GM23338 (cell line): ENCODE measurements at regions not wholly inside any gene's neighbourhood (a gene's known extent, or its start where the extent isn't known, plus 50 kb on each side); places are given as distances from the start of the nearest gene placed in this dataset.
A peak's percentile ranks its signal among the peaks of the same experiment; 100 is the strongest.

Source experiments
- ATAC-seq: fragments of 200-7000 bp; cut with Tn5 transposase; 3 replicates; pipeline ENCODE4 v1.9.1; 2020
- DNase-seq: peaks from one replicate; pipeline ENCODE4 v3.0.0-alpha.2; 2015; ENCODE audit warnings: low spot score
- H2AFZ ChIP-seq: fragments of 200-600 bp; sonication (generic); 2 replicates; pipeline ENCODE4 v1.8.0; 2016; ENCODE audit warnings: antibody characterized with exemption, mild to moderate bottlenecking, moderate library complexity
- H3F3A ChIP-seq: fragments of 200-600 bp; sonication (generic); replicated peaks from 2 replicates; pipeline ENCODE4 v1.8.0; 2017; ENCODE audit warnings: antibody characterized with exemption, mixed run types, low read depth
- H3K27ac ChIP-seq: fragments of 200-600 bp; sonication (generic); 2 replicates; pipeline ENCODE4 v1.6.1; 2016; ENCODE audit warnings: low read depth
- H3K27me3 ChIP-seq: fragments of 200-600 bp; sonication (generic); 2 replicates; pipeline ENCODE4 v1.8.0; 2016; ENCODE audit warnings: mild to moderate bottlenecking, mixed run types, moderate library complexity; ENCODE audit not compliant: insufficient read depth
- H3K36me3 ChIP-seq: fragments of 200-600 bp; sonication (generic); 2 replicates; pipeline ENCODE4 v1.8.0; 2016; ENCODE audit warnings: mild to moderate bottlenecking; ENCODE audit not compliant: insufficient read depth
- H3K4me1 ChIP-seq: fragments of 200-600 bp; sonication (generic); 2 replicates; pipeline ENCODE4 v1.8.0; 2016; ENCODE audit warnings: mild to moderate bottlenecking, moderate library complexity; ENCODE audit not compliant: insufficient read depth
- H3K4me2 ChIP-seq: fragments of 200-600 bp; sonication (generic); 2 replicates; pipeline ENCODE4 v1.7.1; 2017; ENCODE audit warnings: mixed run types
- H3K4me3 ChIP-seq: fragments of 200-600 bp; sonication (generic); 2 replicates; pipeline ENCODE4 v1.6.1; 2016; ENCODE audit warnings: mixed run types
- H3K79me2 ChIP-seq: fragments of 200-600 bp; sonication (generic); replicated peaks from 2 replicates; pipeline ENCODE4 v1.8.0; 2017; ENCODE audit warnings: mild to moderate bottlenecking; ENCODE audit not compliant: insufficient read depth
- H3K9me2 ChIP-seq: fragments of 200-600 bp; sonication (generic); 2 replicates; pipeline ENCODE4 v1.8.0; 2017; ENCODE audit not compliant: insufficient read depth
- H4K20me1 ChIP-seq: fragments of 200-600 bp; sonication (generic); replicated peaks from 2 replicates; pipeline ENCODE4 v1.8.0; 2017; ENCODE audit warnings: mild to moderate bottlenecking; ENCODE audit not compliant: insufficient read depth
- H3K27ac Mint-ChIP-seq: 2 replicates; pipeline ENCODE4 v1.8.0; 2020; ENCODE audit warnings: inconsistent platforms, mild to moderate bottlenecking, moderate library complexity, mixed read lengths
- H3K27me3 Mint-ChIP-seq: 3 replicates; pipeline ENCODE4 v1.8.0; 2022; ENCODE audit warnings: low read depth, mild to moderate bottlenecking, moderate library complexity, mixed read lengths, inconsistent platforms; ENCODE audit not compliant: insufficient read depth, poor library complexity
- H3K36me3 Mint-ChIP-seq: 3 replicates; pipeline ENCODE4 v1.8.0; 2021; ENCODE audit warnings: low read depth, mild to moderate bottlenecking, inconsistent platforms, moderate library complexity, mixed read lengths
- H3K4me1 Mint-ChIP-seq: 3 replicates; pipeline ENCODE4 v1.8.0; 2020; ENCODE audit warnings: mild to moderate bottlenecking, inconsistent platforms, mixed read lengths
- H3K4me3 Mint-ChIP-seq: 3 replicates; pipeline ENCODE4 v1.8.0; 2021; ENCODE audit warnings: moderate library complexity, mild to moderate bottlenecking, inconsistent platforms, mixed read lengths
- H3K9me3 Mint-ChIP-seq: 3 replicates; pipeline ENCODE4 v1.8.0; 2020; ENCODE audit warnings: moderate library complexity, mild to moderate bottlenecking, inconsistent platforms, mixed read lengths
- EZH2 ChIP-seq: fragments of 200-600 bp; sonication (generic); IDR thresholded peaks from one replicate; pipeline ENCODE4 v1.8.0; 2017; ENCODE audit warnings: antibody characterized with exemption, mild to moderate bottlenecking, low read depth; ENCODE audit not compliant: unreplicated experiment
- EZH2phosphoT487 ChIP-seq: fragments of 200-600 bp; sonication (generic); IDR thresholded peaks from one replicate; pipeline ENCODE4 v1.8.1; 2018; ENCODE audit warnings: antibody characterized with exemption; ENCODE audit not compliant: unreplicated experiment
- JUNB ChIP-seq: IDR thresholded peaks from one replicate; pipeline ENCODE4 v1.6.1; 2016; ENCODE audit warnings: antibody characterized with exemption; ENCODE audit not compliant: unreplicated experiment
- NANOG ChIP-seq: IDR thresholded peaks from 2 replicates; pipeline ENCODE4 v1.6.1; 2016; ENCODE audit warnings: antibody characterized with exemption, borderline replicate concordance
- POLR2AphosphoS5 ChIP-seq: IDR thresholded peaks from 2 replicates; pipeline ENCODE4 v1.6.1; 2016; ENCODE audit warnings: antibody characterized with exemption, low read depth
- TF ChIP-seq, protein P1 (sequence below): IDR thresholded peaks from one replicate; pipeline ENCODE4 v1.6.1; 2018; ENCODE audit warnings: antibody characterized with exemption; ENCODE audit not compliant: unreplicated experiment
- TF ChIP-seq, protein P2 (sequence below): fragments of 250-450 bp; sonication (Bioruptor Pico); IDR thresholded peaks from 2 replicates; pipeline ENCODE4 v1.5.0; 2020; ENCODE audit warnings: mild to moderate bottlenecking, moderate library complexity
- TF ChIP-seq, protein P3 (sequence below), 2 experiments: fragments of 200-600 bp in 1 of 2; sonication (generic) in 1 of 2; conservative IDR thresholded peaks; 2 replicates each; pipeline versions ENCODE4 v1.5.1 to v1.6.1; 2016 to 2017; ENCODE audit warnings: antibody characterized with exemption in 2 of 2, low read depth in 2 of 2, mild to moderate bottlenecking in 2 of 2, moderate library complexity in 1 of 2

GRCh38 chr6:121560476-121560875 lies 125.0 kb downstream of the GJA1 start:
- peaks cover 25% of the 10 kb centered on the region for H3K9me3 Mint-ChIP-seq

DNA sequence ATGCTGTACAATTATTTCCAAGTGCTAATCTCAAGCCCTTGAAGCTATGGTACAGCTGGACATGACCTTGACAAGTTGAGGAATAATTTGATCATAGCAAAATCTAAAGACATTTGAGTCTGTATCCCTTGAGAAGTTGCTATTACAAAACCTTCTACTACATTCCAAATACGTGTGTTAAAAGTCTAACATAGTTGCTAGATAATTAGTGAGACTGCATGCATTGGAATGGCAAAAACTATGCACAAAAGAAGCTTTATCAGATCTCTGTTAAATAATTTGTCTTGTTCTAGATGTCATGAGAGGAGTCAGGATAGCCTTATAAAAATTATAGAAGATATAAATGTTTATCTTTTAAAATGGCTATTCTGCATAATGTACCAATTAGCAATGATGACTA lies 127.8 kb downstream of the GJA1 start:
- H3K4me3 ChIP-seq, result no peak overlapping the region
- DNase-seq, result no peak
- H2AFZ ChIP-seq, result no peak overlapping the region
- peaks cover 8% of the 10 kb centered on the region; the same call in 1 of the 2 replicates for H3K36me3 ChIP-seq
- Mint-ChIP-seq H3K27me3 (no peaks in the 10 kb centered on the region), H3K4me3 (no peak overlapping the region), H3K9me3 (peaks cover 28% of the 10 kb centered on the region), H3K36me3 (peaks cover 18% of the 10 kb centered on the region), H3K4me1 (no peaks in the 10 kb centered on the region), H3K27ac (no peak overlapping the region)
- H3K4me2 ChIP-seq, result no peak overlapping the region
- no peaks in the 10 kb centered on the region for H3K79me2 ChIP-seq
- H3F3A ChIP-seq, result no peaks in the 10 kb centered on the region
- H3K9me2 ChIP-seq, result peaks cover 8% of the 10 kb centered on the region; the same call in 1 of the 2 replicates
- no peak for ATAC-seq
- H4K20me1 ChIP-seq, result no peaks in the 10 kb centered on the region
- no peak overlapping the region for H3K27ac ChIP-seq
- no peaks in the 10 kb centered on the region for H3K4me1 ChIP-seq
- H3K27me3 ChIP-seq, result no peaks in the 10 kb centered on the region
- no peak for TF ChIP-seq JUNB
- no peak for TF ChIP-seq EZH2
- TF ChIP-seq EZH2phosphoT487, result no peak
- TF ChIP-seq POLR2AphosphoS5, result no peak
- TF ChIP-seq, protein P1, sequence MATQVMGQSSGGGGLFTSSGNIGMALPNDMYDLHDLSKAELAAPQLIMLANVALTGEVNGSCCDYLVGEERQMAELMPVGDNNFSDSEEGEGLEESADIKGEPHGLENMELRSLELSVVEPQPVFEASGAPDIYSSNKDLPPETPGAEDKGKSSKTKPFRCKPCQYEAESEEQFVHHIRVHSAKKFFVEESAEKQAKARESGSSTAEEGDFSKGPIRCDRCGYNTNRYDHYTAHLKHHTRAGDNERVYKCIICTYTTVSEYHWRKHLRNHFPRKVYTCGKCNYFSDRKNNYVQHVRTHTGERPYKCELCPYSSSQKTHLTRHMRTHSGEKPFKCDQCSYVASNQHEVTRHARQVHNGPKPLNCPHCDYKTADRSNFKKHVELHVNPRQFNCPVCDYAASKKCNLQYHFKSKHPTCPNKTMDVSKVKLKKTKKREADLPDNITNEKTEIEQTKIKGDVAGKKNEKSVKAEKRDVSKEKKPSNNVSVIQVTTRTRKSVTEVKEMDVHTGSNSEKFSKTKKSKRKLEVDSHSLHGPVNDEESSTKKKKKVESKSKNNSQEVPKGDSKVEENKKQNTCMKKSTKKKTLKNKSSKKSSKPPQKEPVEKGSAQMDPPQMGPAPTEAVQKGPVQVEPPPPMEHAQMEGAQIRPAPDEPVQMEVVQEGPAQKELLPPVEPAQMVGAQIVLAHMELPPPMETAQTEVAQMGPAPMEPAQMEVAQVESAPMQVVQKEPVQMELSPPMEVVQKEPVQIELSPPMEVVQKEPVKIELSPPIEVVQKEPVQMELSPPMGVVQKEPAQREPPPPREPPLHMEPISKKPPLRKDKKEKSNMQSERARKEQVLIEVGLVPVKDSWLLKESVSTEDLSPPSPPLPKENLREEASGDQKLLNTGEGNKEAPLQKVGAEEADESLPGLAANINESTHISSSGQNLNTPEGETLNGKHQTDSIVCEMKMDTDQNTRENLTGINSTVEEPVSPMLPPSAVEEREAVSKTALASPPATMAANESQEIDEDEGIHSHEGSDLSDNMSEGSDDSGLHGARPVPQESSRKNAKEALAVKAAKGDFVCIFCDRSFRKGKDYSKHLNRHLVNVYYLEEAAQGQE, result no peak
- TF ChIP-seq NANOG, result no peak
- TF ChIP-seq, protein P2, sequence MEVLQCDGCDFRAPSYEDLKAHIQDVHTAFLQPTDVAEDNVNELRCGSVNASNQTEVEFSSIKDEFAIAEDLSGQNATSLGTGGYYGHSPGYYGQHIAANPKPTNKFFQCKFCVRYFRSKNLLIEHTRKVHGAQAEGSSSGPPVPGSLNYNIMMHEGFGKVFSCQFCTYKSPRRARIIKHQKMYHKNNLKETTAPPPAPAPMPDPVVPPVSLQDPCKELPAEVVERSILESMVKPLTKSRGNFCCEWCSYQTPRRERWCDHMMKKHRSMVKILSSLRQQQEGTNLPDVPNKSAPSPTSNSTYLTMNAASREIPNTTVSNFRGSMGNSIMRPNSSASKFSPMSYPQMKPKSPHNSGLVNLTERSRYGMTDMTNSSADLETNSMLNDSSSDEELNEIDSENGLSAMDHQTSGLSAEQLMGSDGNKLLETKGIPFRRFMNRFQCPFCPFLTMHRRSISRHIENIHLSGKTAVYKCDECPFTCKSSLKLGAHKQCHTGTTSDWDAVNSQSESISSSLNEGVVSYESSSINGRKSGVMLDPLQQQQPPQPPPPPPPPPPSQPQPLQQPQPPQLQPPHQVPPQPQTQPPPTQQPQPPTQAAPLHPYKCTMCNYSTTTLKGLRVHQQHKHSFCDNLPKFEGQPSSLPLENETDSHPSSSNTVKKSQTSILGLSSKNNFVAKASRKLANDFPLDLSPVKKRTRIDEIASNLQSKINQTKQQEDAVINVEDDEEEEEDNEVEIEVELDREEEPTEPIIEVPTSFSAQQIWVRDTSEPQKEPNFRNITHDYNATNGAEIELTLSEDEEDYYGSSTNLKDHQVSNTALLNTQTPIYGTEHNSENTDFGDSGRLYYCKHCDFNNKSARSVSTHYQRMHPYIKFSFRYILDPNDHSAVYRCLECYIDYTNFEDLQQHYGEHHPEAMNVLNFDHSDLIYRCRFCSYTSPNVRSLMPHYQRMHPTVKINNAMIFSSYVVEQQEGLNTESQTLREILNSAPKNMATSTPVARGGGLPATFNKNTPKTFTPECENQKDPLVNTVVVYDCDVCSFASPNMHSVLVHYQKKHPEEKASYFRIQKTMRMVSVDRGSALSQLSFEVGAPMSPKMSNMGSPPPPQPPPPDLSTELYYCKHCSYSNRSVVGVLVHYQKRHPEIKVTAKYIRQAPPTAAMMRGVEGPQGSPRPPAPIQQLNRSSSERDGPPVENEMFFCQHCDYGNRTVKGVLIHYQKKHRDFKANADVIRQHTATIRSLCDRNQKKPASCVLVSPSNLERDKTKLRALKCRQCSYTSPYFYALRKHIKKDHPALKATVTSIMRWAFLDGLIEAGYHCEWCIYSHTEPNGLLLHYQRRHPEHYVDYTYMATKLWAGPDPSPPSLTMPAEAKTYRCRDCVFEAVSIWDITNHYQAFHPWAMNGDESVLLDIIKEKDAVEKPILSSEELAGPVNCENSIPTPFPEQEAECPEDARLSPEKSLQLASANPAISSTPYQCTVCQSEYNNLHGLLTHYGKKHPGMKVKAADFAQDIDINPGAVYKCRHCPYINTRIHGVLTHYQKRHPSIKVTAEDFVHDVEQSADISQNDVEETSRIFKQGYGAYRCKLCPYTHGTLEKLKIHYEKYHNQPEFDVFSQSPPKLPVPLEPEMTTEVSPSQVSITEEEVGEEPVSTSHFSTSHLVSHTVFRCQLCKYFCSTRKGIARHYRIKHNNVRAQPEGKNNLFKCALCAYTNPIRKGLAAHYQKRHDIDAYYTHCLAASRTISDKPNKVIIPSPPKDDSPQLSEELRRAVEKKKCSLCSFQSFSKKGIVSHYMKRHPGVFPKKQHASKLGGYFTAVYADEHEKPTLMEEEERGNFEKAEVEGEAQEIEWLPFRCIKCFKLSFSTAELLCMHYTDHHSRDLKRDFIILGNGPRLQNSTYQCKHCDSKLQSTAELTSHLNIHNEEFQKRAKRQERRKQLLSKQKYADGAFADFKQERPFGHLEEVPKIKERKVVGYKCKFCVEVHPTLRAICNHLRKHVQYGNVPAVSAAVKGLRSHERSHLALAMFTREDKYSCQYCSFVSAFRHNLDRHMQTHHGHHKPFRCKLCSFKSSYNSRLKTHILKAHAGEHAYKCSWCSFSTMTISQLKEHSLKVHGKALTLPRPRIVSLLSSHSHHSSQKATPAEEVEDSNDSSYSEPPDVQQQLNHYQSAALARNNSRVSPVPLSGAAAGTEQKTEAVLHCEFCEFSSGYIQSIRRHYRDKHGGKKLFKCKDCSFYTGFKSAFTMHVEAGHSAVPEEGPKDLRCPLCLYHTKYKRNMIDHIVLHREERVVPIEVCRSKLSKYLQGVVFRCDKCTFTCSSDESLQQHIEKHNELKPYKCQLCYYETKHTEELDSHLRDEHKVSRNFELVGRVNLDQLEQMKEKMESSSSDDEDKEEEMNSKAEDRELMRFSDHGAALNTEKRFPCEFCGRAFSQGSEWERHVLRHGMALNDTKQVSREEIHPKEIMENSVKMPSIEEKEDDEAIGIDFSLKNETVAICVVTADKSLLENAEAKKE (CRISPR knock-in tag), result no peak

More at GRCh38 chr6:121560476-121560875, 125.0 kb downstream of the GJA1 start:
- H3K9me2 ChIP-seq, result peaks cover 8% of the 10 kb centered on the region; the same call in 1 of the 2 replicates
- no peak for ATAC-seq
- H3K4me1 ChIP-seq, result no peaks in the 10 kb centered on the region
- H3K4me3 ChIP-seq, result no peak overlapping the region
- no peaks in the 10 kb centered on the region for H3K4me1 Mint-ChIP-seq
- peak overlapping the region; percentile 61; the same call in 1 of the 2 replicates for H2AFZ ChIP-seq
- no peaks in the 10 kb centered on the region for H3K79me2 ChIP-seq
- H3K27ac Mint-ChIP-seq, result no peak overlapping the region
- TF ChIP-seq, protein P3, sequence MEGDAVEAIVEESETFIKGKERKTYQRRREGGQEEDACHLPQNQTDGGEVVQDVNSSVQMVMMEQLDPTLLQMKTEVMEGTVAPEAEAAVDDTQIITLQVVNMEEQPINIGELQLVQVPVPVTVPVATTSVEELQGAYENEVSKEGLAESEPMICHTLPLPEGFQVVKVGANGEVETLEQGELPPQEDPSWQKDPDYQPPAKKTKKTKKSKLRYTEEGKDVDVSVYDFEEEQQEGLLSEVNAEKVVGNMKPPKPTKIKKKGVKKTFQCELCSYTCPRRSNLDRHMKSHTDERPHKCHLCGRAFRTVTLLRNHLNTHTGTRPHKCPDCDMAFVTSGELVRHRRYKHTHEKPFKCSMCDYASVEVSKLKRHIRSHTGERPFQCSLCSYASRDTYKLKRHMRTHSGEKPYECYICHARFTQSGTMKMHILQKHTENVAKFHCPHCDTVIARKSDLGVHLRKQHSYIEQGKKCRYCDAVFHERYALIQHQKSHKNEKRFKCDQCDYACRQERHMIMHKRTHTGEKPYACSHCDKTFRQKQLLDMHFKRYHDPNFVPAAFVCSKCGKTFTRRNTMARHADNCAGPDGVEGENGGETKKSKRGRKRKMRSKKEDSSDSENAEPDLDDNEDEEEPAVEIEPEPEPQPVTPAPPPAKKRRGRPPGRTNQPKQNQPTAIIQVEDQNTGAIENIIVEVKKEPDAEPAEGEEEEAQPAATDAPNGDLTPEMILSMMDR (conservative IDR thresholded peaks at IDR 0.05; ENCODE audit: low read depth in 2 of 2), result no peak
- TF ChIP-seq NANOG, result no peak
- no peak for TF ChIP-seq JUNB
- TF ChIP-seq POLR2AphosphoS5, result no peak
- H3K27me3 ChIP-seq, result no peaks in the 10 kb centered on the region
- DNase-seq, result no peak
- H3K27ac ChIP-seq, result no peak overlapping the region
- H4K20me1 ChIP-seq, result no peaks in the 10 kb centered on the region
- H3K4me3 Mint-ChIP-seq, result no peak overlapping the region
- H3K27me3 Mint-ChIP-seq, result no peaks in the 10 kb centered on the region
- no peaks in the 10 kb centered on the region for H3F3A ChIP-seq
- peaks cover 18% of the 10 kb centered on the region for H3K36me3 Mint-ChIP-seq
- no peak overlapping the region for H3K4me2 ChIP-seq
- H3K36me3 ChIP-seq, result peaks cover 8% of the 10 kb centered on the region; the same call in 1 of the 2 replicates
